NCI-H526 treated with DMSO at 0.1 percent for 48 hours (cell line): ENCODE measurements at regions not wholly inside any gene's neighbourhood (a gene's known extent, or its start where the extent isn't known, plus 50 kb on each side); places are given as distances from the start of the nearest gene placed in this dataset.

ENCODE experiments used
- DNase-seq: peaks from one replicate; lab custom pipeline; 2025; lab: John Stamatoyannopoulos, UW

DNA sequence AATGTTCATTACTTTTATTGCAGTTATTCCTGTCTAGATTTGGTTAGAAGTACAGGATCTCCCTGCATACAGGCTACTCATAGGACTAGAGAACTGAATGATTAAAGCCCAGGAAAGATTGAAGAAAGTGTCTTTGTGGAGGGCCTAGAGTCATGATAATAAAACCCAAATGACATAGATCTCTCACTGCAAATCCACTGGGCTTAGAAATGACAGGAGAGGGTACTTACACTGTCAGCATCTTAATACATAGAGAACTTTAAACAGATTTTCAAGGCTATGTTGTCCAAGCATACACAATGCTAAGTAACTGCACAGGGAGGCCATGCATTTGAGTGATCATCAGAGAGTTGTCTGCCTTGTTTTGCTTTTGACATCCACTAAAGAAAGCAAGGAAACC is 383.8 kb upstream of the MAP3K7 start:
- no peak for DNase-seq

DNA sequence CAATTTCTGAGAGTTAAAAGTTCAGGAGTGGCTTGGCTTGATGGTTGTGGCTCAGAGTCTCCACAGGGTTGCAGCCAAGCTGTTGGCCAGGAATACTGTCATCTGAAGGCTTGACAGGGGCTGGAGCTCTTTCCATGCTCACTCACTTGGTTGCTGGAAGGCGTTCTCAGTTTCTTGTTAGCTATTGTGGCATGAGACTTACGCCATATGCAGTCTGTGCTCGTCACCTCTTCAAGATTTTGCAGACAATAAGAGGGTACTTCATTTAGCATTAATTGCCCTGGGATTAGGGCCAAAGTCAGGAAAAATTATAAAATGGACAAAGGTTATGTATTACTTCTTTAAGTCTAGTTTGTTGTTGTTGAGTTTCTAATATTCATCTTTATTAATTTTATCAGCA is 380.6 kb upstream of the MAP3K7 start:
- no peak for DNase-seq

DNA sequence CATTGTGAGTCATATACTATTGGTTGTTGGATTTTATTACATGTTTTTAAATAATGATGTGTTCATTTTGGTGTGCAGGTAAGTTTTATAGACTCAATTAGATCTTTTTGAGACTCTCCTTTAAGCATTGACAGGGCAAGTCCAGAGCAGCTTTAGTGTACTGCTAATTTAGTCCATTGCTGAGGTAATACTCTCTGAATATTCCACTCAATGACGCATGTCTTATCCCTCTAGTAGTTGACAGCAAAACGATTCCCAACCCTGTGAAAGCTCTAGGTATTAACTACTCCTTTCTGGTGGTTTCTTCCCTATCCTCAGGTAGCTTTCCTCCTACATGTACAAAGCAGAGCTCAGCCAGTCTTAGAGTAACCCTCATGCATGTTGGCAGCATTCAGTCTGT is 373.5 kb upstream of the MAP3K7 start:
- no peak for DNase-seq

DNA sequence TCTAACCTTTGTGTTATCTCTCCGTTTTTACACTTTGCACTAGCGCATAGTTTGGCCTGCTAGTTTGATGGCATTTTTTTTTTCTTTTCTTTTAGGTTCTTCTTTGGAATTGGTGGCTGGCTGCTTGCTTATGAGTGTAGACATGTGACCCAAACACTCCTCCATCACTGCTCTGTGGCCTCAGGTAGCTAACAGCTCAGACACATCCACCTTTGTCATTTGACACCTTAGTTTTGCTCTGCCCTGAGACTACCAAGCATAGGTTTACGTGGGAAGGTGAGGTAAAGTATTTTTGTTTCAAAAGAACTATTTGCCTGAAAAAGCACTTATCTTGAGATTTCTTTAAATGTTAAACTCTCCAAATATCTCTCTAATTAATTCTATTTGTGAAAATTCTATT is 368.4 kb upstream of the MAP3K7 start:
- no peak for DNase-seq

DNA sequence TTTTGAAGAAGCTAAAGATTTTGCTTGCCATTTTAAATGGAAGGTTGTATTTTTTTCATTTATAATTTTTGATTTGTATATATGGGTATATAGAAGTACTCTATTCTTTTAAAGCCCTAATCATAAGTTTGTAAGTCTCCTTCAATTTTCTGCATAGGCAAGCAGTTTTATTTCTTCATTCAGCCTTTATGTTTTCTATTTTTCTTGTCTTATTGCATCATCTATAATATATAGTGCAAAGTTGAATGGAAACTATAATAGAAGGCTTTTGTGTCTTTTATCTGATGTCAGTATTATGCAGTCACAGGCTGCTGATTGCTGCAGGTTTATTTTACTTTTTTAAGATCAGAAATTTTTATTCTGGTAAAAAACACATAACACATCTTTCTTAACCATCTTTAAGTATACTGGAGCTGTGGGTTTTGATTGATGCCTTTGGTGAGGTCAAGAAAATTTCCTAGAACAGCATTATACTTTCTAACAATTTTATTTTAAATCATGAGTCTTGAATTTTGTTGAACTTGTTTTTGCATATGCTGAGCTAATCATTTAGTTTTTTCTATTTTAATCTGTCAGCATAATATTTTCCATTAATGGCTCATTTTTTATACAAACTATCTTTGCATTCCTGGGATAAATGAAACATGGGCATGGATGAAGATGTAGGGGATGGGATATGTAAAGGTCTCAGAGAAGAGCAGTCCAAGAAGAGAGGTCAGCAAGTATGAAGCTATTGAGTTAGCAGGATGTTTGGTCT is 366.7 kb upstream of the MAP3K7 start:
- no peak for DNase-seq

DNA sequence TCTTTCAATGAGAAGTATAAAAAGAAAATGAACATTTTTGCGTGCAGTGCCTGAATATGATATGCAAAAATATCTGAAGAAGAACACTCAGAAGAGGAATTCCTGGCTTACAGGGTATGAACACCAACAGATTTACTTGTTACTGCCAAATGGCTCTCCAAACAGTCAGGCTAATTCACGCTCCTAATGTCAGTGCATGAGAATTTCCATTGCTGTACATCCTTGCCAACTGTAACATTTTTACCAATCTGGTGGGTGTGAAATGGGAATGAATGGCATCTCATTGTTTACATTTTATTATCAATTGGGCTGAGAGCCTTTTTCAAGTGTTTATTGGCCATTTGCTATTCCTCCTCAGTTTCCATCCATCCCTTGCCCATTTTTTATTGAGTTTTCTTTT is 365.3 kb upstream of the MAP3K7 start:
- no peak for DNase-seq

DNA sequence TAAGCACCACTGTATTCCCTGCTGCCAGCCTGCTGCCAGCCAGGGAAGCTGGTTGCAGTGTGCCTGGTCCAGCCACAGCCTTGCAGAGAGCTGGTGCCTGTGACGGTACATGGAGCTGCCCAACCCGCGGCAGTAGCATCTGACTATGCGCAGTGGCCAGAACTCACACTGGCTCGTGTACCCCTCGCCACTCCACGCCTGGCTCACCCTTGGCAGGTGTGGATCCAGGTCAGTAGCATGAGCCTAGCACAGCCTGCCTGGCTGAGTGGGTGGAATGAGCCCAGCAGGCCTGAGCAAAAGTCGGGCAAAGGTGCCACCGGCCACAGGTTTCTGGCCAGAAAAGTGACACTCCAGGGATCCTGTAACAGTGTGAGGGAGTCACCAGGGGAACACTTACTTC is 361.7 kb upstream of the MAP3K7 start:
- no peak for DNase-seq

DNA sequence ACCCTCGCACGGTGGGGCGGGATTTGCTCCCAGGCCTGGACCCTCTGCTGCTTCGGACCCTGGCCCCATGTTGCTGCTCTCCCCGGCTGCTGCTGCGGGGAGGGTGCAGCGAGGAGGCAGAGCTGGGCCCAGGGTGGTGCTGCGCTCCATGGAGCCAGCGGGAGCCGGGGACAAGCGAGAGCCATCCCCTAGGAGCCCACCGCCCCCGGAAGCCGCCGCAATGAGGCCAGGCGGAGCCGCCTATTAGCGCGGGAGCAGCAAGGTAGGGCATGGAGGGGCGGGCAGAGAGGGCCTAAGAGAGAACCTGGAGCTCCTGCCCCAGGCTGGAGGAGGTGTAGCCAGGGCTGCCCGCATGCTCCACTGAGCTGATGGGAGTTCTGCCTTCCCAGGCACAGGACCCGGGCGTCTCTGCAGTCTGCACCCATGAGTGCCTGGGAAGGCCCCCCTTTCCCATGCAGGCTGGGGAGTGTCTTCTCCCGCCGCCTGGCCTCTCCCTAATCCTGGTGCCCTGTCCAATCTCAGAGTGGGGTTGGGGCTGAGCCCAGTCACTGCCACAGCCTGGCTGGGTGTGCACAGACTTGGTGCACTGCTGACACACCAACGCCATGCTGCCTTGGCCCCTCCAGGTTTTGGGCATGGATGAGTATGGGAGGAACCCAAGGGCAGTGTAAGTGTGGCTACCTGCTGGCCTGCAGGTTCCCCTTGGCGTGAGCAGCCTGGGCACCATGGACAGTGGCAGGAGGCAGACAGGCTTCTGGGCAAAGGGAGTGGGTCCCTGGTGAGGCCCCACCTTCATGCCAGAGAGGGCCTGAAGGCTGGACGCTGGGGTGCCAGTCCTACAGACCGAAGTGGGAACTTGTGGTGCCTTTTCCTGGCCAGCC is 360.6 kb upstream of the MAP3K7 start:
- no peak for DNase-seq

DNA sequence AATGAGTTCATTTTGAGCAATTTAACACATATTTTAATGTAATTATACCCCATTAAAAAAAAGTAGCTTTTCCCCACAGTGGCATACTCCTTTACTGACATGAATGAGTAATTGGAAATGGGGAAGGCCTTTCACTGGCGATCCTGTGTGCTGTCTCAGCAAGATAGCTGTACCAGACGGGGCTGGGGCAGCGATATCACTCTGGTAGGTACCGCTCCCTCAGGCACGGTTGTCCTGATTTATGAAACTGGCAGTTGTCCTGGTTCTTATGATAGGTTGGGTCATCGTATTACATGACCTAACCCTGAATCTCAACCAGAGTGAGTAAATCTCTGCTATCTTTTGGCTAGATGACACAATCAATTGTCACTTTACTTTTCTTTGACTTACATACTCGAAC is 355.0 kb upstream of the MAP3K7 start:
- no peak for DNase-seq

DNA sequence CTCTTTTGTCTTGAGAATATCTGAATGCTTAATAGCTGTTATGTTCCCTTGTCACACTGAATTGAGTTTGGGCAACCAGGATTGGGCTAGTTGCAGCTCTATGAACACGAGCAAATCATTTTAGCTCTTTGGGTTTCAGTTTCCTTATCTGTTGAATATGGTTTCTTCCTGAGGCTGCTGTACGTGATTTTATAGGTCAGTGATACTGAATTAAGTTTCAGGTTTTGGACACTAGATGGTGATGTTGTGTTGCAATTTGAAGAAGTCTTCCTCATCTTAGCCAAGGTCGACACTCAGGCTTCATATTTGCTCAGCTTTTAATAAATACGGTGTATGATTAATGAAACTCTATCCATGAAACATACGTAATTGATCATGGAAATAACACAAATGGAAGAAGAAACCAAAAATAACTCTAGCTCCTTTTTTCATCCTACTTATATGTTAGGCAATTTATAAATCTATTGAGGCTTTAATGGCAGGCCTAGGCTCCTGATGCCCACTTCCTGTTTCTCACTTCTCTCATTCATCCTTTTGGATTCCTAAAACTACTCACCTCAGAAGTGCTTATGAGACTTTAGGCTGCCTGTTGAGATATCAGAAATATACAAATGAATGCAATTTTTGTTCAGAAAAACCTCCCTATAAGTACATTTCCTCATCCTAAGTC is 354.1 kb upstream of the MAP3K7 start:
- peak; percentile 55 for DNase-seq

DNA sequence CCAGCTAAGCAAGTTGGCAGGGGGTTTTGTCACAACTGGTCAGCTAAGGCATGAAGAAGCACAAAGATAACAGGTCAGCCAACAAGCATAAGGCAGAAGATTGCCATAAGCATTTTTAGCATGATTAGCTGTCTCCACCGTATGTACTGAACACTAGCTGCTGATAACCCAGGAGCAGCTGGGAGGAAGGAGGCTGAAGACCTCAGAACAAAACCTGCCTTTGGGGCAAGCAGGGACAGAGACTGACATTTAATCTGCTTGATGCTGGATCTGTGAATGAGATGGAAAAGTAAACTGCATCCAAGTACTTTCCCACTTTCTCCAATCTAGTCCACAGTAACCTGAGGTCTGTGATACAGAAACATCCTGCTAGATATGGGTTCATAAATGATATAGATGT is 353.0 kb upstream of the MAP3K7 start:
- no peak for DNase-seq

DNA sequence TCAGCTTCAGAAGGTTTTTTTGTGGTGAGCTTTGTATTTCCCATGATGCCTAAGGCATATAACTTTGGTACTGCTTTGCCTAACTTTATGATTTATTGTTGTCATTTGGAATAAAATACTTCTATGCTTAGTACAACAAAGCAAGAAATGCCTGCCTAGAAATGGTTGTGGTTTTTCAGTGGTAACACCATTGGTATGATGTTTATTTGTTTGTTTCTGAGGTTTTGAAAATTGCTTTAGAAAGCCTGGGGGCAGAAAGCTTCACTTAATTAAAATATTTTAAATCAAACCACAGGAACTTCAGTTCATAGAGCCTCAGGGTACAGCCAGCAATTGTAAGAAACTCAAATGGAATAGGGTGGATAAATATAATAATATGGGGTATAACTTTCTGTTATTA is 351.2 kb upstream of the MAP3K7 start:
- no peak for DNase-seq

DNA sequence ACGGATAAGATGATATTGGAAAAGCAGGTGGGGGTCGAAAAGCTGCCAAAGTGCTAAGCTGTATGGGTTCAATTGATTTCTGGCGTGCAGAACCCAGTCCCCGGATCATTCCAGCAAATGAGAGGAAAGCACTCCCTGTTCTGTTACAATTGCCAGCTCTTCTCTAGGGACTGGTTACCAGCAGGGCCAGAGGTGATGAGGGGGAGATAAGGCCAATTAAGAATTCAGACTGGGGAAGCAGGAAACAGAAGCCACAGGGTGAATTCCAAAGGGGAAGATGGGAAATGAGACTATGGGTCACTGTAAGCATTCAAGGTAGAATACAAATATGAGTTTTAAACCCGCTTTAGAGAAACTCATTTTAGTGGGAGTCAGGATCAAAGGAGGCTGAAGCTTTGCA is 349.4 kb upstream of the MAP3K7 start:
- DNase-seq = no peak

DNA sequence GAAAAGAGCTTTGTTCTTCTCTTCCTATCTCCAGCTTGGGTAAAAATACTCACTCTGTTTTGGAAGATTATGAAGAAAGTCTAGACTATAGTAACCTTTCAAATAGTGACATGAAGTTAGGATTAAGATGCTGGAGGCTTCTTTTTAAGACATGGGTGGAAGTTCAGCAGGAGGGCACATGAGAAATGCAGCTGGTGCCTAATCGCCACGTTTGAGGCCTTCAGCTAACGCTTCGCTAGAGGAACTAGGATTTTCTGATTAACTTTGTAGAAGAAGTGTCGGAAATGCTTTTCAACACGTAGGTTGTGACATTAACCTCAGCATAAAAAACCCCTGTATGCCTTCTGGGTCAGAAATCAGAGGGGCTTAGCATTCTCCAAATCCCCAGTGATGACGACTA is 348.1 kb upstream of the MAP3K7 start:
- no peak for DNase-seq

DNA sequence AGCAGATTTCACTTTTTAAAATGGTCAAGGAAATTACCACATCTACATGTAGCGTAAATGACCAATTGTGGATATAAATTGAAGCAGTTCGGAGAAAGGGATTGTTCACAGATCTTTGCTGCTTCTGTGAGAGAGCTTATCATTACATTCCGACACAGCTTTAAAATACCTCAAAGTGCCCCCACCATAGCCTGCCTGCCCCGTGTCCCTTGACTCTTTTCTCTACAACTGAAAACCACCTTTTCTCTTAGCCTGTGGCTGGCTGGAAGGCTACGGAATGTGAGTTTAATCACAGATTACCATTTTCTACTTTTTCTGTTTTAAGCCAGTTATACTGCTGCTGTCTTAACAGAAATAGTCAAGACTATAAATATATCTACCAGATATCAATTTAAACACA is 347.2 kb upstream of the MAP3K7 start:
- no peak for DNase-seq

DNA sequence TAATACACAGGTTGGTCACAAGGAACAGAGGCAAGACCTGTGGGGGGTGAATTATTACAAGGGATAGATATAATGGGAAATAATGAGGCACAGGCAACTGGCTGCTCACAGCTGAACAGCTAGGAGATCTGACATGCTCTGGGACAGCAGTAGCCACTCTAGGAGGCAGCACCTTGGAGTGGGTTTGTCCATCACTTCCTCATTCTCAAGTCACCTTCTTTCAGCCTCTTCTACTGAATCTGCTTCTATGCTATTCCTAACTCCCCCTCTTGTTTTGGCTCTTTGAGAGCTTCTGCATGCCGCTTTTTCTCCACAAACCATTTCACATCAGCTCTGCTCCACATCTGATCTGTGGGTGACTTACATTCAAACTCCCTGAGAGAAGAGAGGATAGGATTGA is 345.5 kb upstream of the MAP3K7 start:
- no peak for DNase-seq

DNA sequence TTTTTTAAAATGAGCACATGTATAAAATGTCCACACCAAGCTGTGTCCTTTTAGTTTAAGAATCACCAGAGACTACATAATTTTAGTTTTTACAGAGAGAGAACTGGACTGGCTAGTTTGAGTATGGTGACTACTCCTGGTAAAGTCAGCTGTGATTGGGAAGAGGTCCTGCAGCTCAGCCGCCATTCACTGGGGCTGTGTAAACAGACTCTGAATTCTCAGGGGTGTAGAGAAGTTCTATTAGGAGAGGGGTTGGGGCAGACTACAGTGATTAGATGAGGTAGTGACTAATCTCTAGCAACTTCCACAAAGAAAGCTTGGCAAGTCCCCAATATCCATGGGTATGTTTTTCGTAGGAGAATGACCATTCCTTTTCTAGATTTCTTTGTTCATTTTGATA is 341.2 kb upstream of the MAP3K7 start:
- DNase-seq = no peak

DNA sequence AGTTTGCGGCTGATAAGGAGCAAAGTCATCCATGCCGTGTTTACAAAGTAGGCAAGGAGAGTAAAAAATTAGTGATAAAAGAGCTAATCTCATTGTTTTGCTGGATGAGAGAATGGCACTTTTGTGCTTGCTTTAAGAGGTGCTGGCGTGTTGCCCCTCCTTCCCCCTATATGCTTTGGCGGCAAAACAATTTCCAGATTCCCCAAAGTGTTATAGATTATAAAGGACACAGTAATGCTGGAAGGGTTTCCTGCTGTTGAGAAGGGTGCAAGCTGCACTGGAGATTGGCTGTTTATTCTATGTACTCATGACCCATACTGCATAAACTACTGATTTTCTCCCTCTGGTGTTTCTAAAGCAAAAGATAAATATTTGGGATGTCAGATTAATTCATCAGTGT is 338.9 kb upstream of the MAP3K7 start:
- DNase-seq = no peak

DNA sequence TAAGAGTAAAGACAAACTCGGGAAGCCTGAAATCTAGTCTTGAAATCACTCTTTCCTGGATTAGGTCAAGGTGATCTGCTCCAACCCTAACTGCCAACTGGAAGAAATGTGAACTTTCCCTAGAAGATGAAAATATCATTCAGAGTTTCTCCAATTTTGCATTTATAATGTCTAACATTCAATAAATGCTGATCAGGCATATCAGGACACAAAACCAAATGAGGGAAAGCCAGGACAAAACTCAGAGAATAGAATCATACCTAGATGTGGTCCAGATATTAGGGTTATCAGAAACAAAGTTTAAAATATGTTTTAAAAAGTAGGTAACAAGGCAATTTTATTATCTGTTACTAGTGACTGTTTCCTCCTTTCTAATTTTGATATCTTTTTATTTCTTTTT is 335.5 kb upstream of the MAP3K7 start:
- DNase-seq = no peak

DNA sequence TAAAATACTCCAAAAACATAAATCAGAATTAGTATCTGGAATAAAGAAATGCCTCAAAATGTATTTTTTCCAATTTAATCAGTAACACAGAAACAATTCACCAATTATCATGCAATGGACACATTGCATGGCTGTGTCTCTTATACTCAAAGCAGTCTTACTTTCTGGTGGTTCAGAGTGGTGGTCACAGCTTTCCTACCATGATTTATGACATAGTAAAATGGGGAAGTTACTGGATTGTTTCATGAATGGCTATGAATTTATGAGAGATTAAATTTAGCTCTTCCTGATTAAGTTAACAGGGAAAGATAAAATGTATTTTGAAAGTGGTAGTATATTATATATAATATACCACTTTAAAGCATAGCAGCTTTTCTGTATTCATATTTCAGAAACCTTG is 331.5 kb upstream of the MAP3K7 start:
- no peak for DNase-seq

DNA sequence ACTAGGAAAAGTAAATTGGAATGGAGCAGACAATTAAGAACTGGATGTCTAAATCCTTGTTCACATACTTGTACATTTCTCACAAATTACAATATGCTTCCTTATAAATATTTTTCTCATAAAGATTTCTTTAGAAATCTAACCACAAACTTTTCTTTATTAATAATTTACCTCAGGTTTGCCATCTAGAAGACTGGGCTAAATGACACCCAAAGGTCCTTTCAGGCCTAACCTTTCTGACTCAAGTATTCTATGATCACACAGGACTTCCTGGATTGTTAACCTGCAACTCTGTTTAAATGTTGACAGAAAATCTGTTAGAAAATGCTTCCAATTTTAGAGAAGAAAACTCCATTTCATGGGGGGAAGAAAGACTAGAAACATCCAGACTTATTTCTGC is 330.5 kb upstream of the MAP3K7 start:
- no peak for DNase-seq

DNA sequence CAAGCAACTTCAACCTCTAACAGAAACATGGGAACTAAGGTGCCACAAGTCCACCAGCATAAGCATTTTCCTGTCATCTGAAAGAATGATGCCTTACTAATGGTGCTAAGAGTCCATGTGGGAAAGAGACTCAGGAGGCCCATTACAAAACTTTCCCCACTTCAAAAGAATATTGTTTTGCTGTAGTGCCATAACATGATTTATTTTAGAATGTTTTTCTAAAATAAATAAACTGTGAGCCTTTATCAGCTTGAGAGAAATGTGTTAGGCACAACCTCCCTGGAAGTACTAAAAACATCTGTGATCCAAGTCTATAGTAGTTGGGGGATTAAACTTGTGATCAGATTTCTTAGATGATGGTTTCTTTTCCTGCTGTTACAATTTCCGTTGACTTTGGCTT is 330.1 kb upstream of the MAP3K7 start:
- no peak for DNase-seq
